HUES48 (cell line): ENCODE measurements at regions not wholly inside any gene's neighbourhood (a gene's known extent, or its start where the extent isn't known, plus 50 kb on each side); places are given as distances from the start of the nearest gene placed in this dataset.
"Not testable (repeated sequence)": the region's sequence is repeated elsewhere in the genome, so short reads cannot be mapped to it uniquely, and the experiment has no call there.

Experiments used
- H3K27ac ChIP-seq: one replicate; pipeline ENCODE4 v1.7.0; 2013; ENCODE audit warnings: low read depth, low read length, inconsistent platforms
- H3K27me3 ChIP-seq: 2 replicates; pipeline ENCODE4 v1.6.1; 2013; ENCODE audit warnings: mild to moderate bottlenecking, low read length; ENCODE audit not compliant: control insufficient read depth, insufficient read depth
- H3K36me3 ChIP-seq: 2 replicates; pipeline ENCODE4 v1.6.1; 2013; ENCODE audit warnings: low read length; ENCODE audit not compliant: control insufficient read depth, insufficient read depth
- H3K4me1 ChIP-seq: 2 replicates; pipeline ENCODE4 v1.6.1; 2013; ENCODE audit warnings: mild to moderate bottlenecking, low read length; ENCODE audit not compliant: control insufficient read depth, insufficient read depth
- H3K4me3 ChIP-seq: 2 replicates; pipeline ENCODE4 v1.5.1; 2013; ENCODE audit warnings: mild to moderate bottlenecking, low read depth, low read length
- H3K9ac ChIP-seq: 2 replicates; pipeline ENCODE4 v1.6.1; 2013; ENCODE audit warnings: mild to moderate bottlenecking, low read depth, low read length, moderate library complexity
- H3K9me3 ChIP-seq: 2 replicates; pipeline ENCODE4 v1.6.1; 2013; ENCODE audit warnings: low read length; ENCODE audit not compliant: control insufficient read depth, insufficient read depth

GRCh38 chr6:21732032-21732730 is 138.6 kb downstream of the SOX4 start:
- H3K4me3 ChIP-seq, H3K27me3 ChIP-seq, H3K9me3 ChIP-seq, H3K36me3 ChIP-seq, H3K9ac ChIP-seq: not testable (repeated sequence)
- Histone ChIP-seq H3K27ac (peak overlapping the region; percentile 62), H3K4me1 (peaks cover 54% of the 10 kb centered on the region)

GRCh38 chr6:21732731-21733130 is 139.2 kb downstream of the SOX4 start:
- Histone ChIP-seq H3K36me3 (no peaks in the 10 kb centered on the region), H3K4me3 (no peak overlapping the region), H3K9ac (no peak overlapping the region), H3K27ac (peak overlapping the region; percentile 62), H3K4me1 (peaks cover 59% of the 10 kb centered on the region), H3K9me3 (no peaks in the 10 kb centered on the region), H3K27me3 (no peaks in the 10 kb centered on the region)

GRCh38 chr6:21733311-21733710 is 139.8 kb downstream of the SOX4 start:
- H3K36me3 ChIP-seq = no peaks in the 10 kb centered on the region
- H3K9me3 ChIP-seq = no peaks in the 10 kb centered on the region
- peaks cover 65% of the 10 kb centered on the region for H3K4me1 ChIP-seq
- H3K27me3 ChIP-seq = no peaks in the 10 kb centered on the region
- H3K4me3 ChIP-seq = no peak overlapping the region
- H3K9ac ChIP-seq = no peak overlapping the region
- peak overlapping the region; percentile 31 for H3K27ac ChIP-seq

- H3K4me1 ChIP-seq = peaks cover 74% of the 10 kb centered on the region
Measured at GRCh38 chr6:21734204-21734603, 140.7 kb downstream of the SOX4 start.

GRCh38 chr6:21738180-21739094 is 144.9 kb downstream of the SOX4 start:
- H3K27ac ChIP-seq = peak overlapping the region; percentile 55
- H3K9me3 ChIP-seq = no peaks in the 10 kb centered on the region
- no peak overlapping the region for H3K4me3 ChIP-seq
- H3K9ac ChIP-seq = no peak overlapping the region
- H3K4me1 ChIP-seq = peaks cover 86% of the 10 kb centered on the region
- H3K27me3 ChIP-seq = no peaks in the 10 kb centered on the region
- no peaks in the 10 kb centered on the region for H3K36me3 ChIP-seq

More at GRCh38 chr6:21734204-21734603, 140.7 kb downstream of the SOX4 start:
- no peaks in the 10 kb centered on the region for H3K27me3 ChIP-seq
- H3K9ac ChIP-seq = no peak overlapping the region
- H3K36me3 ChIP-seq = no peaks in the 10 kb centered on the region
- H3K9me3 ChIP-seq = no peaks in the 10 kb centered on the region
- H3K27ac ChIP-seq = no peak overlapping the region
- no peak overlapping the region for H3K4me3 ChIP-seq

- Histone ChIP-seq H3K4me3 (no peak overlapping the region), H3K27ac (peak overlapping the region; percentile 97), H3K9ac (no peak overlapping the region), H3K27me3 (no peaks in the 10 kb centered on the region), H3K9me3 (no peaks in the 10 kb centered on the region), H3K4me1 (peaks cover 83% of the 10 kb centered on the region), H3K36me3 (no peaks in the 10 kb centered on the region)
Measured at GRCh38 chr6:21739241-21739640, 145.7 kb downstream of the SOX4 start.

GRCh38 chr6:21739838-21740237 is 146.3 kb downstream of the SOX4 start:
- no peaks in the 10 kb centered on the region; the same call in 1 of the 2 replicates for H3K36me3 ChIP-seq
- H3K27me3 ChIP-seq = no peaks in the 10 kb centered on the region
- H3K4me3 ChIP-seq = peak overlapping the region; percentile 42; the same call in 1 of the 2 replicates
- peaks cover 81% of the 10 kb centered on the region for H3K4me1 ChIP-seq
- H3K9ac ChIP-seq = 0 out of 2 replicates have a peak overlapping the region, but pooled peaks have one; percentile 2
- H3K27ac ChIP-seq = peak overlapping the region; percentile 97
- H3K9me3 ChIP-seq = no peaks in the 10 kb centered on the region

GRCh38 chr6:21740376-21741124 is 147.0 kb downstream of the SOX4 start:
- H3K9ac ChIP-seq = peak overlapping the region; percentile 7; the same call in 1 of the 2 replicates
- no peaks in the 10 kb centered on the region; the same call in 1 of the 2 replicates for H3K36me3 ChIP-seq
- H3K4me3 ChIP-seq = peak overlapping the region; percentile 42
- no peaks in the 10 kb centered on the region for H3K27me3 ChIP-seq
- no peaks in the 10 kb centered on the region for H3K9me3 ChIP-seq
- peak overlapping the region; percentile 97 for H3K27ac ChIP-seq
- peaks cover 79% of the 10 kb centered on the region for H3K4me1 ChIP-seq

GRCh38 chr6:21741221-21742109 is 147.9 kb downstream of the SOX4 start:
- H3K9ac ChIP-seq = peak overlapping the region; percentile 45; the same call in 1 of the 2 replicates
- peak overlapping the region; percentile 97 for H3K27ac ChIP-seq
- H3K4me3 ChIP-seq = peak overlapping the region; percentile 42
- H3K4me1 ChIP-seq = peaks cover 74% of the 10 kb centered on the region
- H3K27me3 ChIP-seq = no peaks in the 10 kb centered on the region
- H3K9me3 ChIP-seq = no peaks in the 10 kb centered on the region
- H3K36me3 ChIP-seq = no peaks in the 10 kb centered on the region; the same call in 1 of the 2 replicates

GRCh38 chr6:21742238-21742660 is 148.7 kb downstream of the SOX4 start:
- Histone ChIP-seq H3K36me3 (no peaks in the 10 kb centered on the region; the same call in 1 of the 2 replicates), H3K27ac (peak overlapping the region; percentile 97), H3K27me3 (no peaks in the 10 kb centered on the region), H3K4me1 (peaks cover 74% of the 10 kb centered on the region), H3K9me3 (no peaks in the 10 kb centered on the region), H3K9ac (peak overlapping the region; percentile 45; the same call in 1 of the 2 replicates), H3K4me3 (peak overlapping the region; percentile 42)
